Right hindlimb (tissue), 1 donor: ENCODE measurements at regions not wholly inside any gene's neighbourhood (a gene's known extent, or its start where the extent isn't known, plus 50 kb on each side); places are given as distances from the start of the nearest gene placed in this dataset.

Experiments
- DNase-seq: peaks from one replicate; pipeline ENCODE4 v3.0.0-alpha.2; 2018

GRCh38 chr16:73558219-73558618, 510.3 kb upstream of the ZFHX3 start:
- no peak for DNase-seq

GRCh38 chr16:73553941-73554660, 506.2 kb upstream of the ZFHX3 start:
- no peak for DNase-seq

- no peak for DNase-seq
Measured at GRCh38 chr16:73549984-73550631, 502.2 kb upstream of the ZFHX3 start.

GRCh38 chr16:73547552-73548403, 499.9 kb upstream of the ZFHX3 start:
- DNase-seq, result no peak

- no peak for DNase-seq
Measured at GRCh38 chr16:73546341-73546845, 498.5 kb upstream of the ZFHX3 start.

GRCh38 chr16:73545755-73546154, 497.8 kb upstream of the ZFHX3 start:
- DNase-seq, result no peak

- no peak for DNase-seq
Measured at GRCh38 chr16:73545290-73545689, 497.4 kb upstream of the ZFHX3 start.

- DNase-seq, result no peak
Measured at GRCh38 chr16:73544826-73545225, 496.9 kb upstream of the ZFHX3 start.

- no peak for DNase-seq
Measured at GRCh38 chr16:73543970-73544599, 496.2 kb upstream of the ZFHX3 start.

- no peak for DNase-seq
Measured at GRCh38 chr16:73543331-73543969, 495.5 kb upstream of the ZFHX3 start.

- DNase-seq, result no peak
Measured at GRCh38 chr16:73542885-73543284, 495.0 kb upstream of the ZFHX3 start.

GRCh38 chr16:73537921-73538320, 490.0 kb upstream of the ZFHX3 start:
- DNase-seq, result no peak

GRCh38 chr16:73536931-73537330, 489.0 kb upstream of the ZFHX3 start:
- DNase-seq, result no peak

GRCh38 chr16:73531021-73531420, 483.1 kb upstream of the ZFHX3 start:
- DNase-seq, result no peak

- no peak for DNase-seq
Measured at GRCh38 chr16:73530529-73530928, 482.6 kb upstream of the ZFHX3 start.

- no peak for DNase-seq
Measured at GRCh38 chr16:73529303-73530012, 481.5 kb upstream of the ZFHX3 start.

GRCh38 chr16:73527187-73527586, 479.3 kb upstream of the ZFHX3 start:
- no peak for DNase-seq

- no peak for DNase-seq
Measured at GRCh38 chr16:73526011-73526804, 478.3 kb upstream of the ZFHX3 start.

GRCh38 chr16:73523209-73523608, 475.3 kb upstream of the ZFHX3 start:
- DNase-seq, result no peak

- DNase-seq, result no peak
Measured at GRCh38 chr16:73521499-73521898, 473.6 kb upstream of the ZFHX3 start.

GRCh38 chr16:73515616-73516015, 467.7 kb upstream of the ZFHX3 start:
- no peak for DNase-seq
